ENCODE measurements at regions not wholly inside any gene's neighbourhood (a gene's known extent, or its start where the extent isn't known, plus 50 kb on each side); places are given as distances from the start of the nearest gene placed in this dataset.
A peak's percentile ranks its signal among the peaks of the same experiment; 100 is the strongest.

DNA sequence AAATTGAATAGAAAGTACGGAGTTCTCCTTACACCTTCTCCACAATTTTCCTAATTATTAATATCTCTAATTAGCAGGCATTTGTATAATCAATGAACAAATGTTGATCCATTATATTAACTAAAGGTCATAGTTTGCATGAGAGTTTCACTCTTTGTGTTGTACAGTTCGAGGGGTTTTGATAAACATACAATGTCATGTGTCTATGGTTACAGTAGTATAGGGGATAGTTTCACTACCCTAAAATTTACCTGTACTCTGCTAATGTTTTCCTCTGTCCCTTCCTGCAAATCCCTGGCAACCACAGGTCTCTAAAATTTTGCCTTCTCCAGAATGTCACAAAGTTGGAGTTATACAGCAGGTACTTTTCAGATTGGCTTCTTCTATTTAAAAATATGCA, 1199.8 kb upstream of the GJE1 start:
- no peak for DNase-seq

DNA sequence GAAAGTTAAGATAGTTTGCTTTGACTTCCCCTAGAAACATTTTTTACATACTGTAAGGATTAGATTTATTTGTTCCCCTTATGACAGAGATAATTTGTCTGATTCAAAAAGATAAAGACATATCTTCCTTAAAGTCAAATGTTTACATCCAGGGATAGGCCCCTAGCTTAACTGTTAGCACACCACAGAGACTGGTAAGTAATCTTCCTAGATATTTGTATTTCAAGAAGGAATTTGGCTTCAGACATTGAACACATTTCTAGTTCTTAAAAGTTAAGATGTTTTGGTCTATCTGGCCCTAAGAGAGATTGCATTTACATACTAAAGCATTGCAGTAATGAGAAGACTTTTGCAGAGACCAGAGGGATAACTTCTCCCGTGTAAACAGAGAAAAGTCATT, 1201.1 kb upstream of the GJE1 start:
- DNase-seq: no peak

DNA sequence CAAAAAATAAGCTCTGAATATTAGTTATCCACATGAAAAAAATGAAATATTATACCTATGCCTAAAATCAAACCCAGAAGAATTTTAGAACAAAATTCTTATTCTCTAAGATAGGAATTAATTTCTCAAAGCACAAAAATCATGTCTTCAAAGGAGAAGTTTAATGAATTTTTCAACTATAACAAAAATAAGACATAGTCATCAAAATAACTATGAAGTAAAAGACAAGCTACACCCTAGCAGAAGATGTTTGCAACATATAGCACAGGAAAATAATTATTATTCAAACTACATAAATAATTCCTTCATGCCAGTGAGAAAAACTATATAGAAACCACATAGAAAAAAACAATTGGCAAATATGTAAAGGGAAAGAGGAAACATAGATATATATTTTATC, 1203.6 kb upstream of the GJE1 start:
- DNase-seq: no peak

DNA sequence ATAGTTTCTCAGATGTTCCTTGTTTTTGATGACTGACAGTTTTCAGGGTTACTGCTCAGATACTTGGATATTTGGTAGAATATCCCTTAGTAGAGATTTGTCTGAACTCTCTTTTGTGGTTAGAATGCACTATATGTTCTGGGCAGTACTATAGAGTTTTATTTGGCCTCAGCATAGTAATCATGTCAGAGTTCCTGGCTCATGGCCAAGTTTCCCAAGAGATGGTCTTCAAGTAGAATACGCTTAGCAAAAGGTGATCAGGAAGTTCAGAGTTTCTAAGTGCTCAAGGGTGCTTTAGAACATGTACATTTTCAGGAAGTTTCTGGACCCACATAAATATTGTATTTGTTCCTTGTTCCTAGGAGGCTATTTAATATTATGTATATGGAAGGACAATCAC, 1209.7 kb upstream of the GJE1 start:
- no peak for DNase-seq

DNA sequence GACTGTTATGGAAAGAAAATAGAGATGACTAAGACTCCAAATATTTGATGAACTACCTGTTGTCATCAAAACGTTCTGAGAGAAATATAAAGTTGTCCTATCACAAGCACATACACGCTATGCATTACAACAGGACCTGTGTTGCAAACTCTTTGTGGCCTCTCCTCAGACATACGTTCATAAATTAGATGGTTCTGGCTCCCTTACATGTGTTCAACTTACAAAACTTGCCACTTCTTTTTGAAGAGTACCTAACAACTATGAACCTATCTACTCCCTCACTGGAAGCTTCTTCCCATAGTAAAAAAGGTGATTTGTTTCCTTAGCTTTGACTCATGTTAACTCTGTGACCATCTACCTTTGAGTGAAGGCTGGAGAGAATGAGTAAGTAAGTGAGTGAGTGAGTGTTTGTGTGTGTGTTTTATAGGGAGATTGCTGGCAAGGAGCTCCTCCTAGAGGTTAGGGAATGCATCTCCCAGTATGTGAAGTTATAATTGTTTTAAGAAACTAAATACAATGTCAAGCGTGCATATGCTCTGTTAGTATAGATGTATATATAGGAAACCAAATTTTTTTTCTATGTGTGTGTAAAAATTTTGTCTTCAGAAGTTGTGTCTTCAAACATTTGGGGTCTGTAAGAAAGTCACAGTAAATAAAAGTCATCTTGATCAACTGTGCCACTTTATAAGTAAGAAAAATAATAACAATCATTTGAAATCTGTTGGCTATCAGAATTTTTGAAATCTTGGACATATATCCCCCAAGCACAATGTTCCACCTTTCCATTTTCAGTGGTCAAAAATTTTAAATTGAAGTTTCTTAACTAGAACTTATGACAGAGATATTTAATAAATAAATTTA, 1211.1 kb upstream of the GJE1 start:
- peak; percentile 88 for DNase-seq

DNA sequence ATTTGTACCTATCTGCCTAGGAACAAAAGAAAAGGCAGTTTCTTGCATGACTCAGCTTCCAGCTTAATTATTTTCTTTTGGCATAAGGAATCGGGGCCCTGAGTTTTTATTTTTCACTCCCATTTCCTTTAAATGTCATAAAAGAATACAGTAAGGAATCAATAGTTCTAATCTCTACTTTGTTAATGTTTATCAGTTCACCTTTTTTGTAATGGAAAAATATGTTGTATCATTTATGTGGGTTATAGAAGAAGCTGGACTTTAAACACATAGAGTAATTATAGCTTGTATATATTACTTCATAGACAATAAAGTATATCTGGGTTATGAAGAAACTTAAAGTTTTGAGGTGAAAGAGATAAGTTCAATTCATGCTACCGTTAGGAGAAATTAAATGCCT, 1214.8 kb upstream of the GJE1 start:
- no peak for DNase-seq

DNA sequence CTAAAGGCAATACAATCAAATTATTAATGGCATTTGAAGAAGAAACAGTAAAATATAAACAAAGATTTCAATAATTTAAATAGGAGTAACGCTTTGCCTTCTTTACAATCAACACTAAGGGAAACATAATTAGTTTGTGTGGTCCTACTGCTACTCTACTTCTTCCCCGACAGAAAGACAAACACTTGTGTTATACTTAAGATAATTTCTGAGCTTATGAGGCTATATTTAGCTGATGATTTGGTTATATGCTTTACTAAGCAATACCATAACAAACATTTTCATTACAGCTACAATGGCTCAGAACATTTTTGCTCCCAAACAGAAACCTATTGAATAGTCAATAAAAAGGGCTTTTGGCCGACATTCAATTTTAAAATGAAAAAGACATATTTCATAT, 1217.2 kb upstream of the GJE1 start:
- no peak for DNase-seq

DNA sequence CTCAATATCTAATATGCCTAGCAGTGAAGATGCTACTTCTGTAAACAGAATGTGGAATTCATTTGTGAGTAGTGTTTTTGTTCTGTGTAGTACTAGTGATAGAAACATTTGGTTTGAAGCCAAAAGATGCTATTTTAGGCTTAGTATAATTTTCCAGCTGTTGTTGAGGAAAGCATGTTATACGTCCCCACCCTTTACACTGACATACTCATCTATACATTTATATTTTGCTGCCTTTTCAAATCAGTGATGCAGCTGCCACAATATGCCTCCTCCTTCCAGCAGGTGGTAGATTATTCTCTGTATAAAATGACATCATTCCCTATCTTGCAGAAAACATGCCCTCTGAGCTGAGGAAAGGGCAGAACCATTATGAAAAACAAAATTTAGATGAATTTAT, 1217.6 kb upstream of the GJE1 start:
- DNase-seq: peak; percentile 14

DNA sequence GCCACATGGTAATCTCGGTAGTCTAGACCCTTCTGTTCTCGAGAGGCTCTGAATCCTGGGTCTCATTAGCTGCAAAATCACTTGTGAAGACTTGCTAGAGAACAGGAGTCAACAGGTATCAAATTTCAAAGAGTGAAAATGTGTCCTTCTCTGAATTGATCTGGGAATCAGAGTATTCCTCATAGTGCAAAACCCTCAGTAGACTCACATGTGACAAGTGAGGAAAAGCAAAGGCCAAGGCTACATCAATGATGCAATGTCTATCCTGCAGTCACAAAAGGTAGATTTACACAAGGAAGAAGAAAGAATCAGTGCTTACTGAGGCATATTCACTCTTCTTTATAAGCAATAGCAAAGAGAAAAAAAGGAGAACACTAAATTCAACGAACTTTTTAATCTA, 1220.0 kb upstream of the GJE1 start:
- DNase-seq: no peak

DNA sequence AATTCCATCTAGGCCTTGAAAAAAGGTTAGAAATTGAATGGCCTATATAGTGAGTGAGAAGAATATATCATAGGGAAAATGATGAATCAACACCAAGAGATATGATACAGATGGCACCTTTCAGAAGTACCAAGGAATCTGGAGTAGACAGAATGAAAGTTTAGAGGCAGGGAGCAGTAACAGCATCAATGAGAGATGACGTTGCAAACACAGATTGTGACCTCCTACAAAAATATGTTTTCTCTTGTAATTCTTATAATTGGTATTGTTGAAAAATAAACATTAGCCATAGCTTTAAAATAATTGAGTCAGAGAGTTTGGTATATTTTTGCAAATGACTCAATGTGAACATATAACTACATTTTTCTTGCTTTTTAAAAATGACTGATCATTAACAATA, 1223.1 kb upstream of the GJE1 start:
- peak; percentile 33 for DNase-seq

DNA sequence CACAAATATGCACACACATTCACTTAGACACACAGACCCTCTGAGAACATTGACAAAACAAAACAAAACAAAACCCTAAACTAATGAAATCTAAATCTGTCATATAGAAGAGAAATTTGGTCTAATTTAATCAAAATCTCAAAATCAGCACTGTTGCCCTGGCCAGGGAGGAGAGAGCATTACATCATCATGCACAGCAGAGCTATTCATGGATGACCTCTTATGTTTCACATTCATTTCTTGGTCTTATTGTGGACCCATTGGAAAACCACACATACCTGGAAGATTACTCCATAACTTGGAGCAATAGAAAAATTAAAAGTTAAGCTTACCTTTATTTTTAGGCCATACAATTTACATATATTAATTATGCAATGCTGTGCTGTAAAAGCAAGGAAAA, 1223.6 kb upstream of the GJE1 start:
- peak; percentile 38 for DNase-seq

DNA sequence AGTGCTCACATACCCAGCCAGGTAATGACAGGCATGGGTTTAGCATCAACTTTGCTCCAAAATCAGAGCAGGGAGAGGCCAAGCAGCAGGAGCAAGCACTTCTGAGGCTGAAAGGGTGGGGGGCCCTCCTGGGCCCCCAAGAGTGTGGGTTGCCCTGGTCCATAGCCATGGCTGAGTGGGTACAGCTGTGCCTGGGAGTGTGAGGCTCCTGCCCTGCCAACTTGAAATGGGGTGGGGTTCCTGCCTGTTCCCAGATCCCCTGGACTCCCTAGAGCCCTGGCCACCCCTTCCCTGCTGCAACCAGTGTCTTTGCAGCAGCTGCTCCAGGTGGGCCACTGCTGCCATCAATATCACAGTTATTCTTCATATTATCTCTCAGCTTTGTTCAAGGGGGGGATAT, 1224.2 kb upstream of the GJE1 start:
- no peak for DNase-seq

DNA sequence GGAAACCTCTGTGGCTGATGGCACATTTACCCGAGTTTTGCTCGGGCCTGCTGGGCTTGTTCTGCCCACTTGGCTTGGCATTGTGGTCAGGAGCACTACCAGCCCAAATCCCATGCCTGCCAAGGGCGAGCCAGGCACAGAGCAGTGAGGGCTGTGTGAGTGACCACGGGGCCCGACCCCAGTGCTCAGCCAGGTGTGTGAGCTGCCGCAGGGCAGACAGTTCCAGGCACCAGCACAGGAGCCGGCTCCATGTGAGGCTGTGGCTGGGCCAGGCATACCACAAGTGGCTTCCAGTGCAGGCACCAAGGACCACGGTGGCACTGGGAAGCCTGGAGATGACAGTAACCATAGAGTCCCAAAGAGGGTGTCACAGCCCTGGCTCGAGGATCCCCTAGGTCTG, 1225.5 kb upstream of the GJE1 start:
- no peak for DNase-seq

DNA sequence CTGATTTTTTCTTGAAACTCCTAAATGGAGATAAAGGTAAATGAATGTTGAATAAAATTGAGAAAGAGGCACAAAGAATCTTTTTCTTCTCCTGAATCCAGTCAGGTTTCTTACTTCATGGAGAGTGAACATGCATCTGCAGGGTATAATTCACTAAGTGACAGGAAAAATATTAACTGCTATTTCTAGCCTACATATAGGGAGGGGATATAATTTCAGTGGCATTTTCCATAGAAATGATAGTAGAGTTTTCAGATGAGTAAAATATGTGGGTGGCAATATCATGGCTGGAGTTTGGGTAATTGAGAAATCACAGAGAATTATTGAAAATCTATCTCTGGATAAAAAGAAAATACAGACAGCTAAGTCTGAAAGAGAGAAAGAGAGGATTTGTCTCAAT, 1227.0 kb upstream of the GJE1 start:
- no peak for DNase-seq

DNA sequence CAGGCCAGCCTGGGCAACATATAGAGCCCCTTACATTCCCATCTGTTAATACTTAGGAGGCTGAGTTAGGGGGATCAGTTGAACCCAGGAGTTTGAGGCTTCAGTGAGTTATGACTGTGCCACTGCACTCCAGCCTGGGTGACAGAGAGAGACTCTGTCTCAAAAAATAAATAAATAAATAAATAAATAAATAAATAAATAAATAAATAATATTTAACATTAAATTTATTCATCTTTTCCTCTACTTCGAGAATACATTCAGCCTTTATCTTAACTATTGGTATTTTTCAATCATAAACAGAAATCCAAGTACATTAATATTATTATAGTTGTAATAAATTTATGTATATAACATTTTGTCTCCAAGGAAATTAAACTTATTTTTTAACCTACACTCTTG, 1227.7 kb upstream of the GJE1 start:
- no peak for DNase-seq

DNA sequence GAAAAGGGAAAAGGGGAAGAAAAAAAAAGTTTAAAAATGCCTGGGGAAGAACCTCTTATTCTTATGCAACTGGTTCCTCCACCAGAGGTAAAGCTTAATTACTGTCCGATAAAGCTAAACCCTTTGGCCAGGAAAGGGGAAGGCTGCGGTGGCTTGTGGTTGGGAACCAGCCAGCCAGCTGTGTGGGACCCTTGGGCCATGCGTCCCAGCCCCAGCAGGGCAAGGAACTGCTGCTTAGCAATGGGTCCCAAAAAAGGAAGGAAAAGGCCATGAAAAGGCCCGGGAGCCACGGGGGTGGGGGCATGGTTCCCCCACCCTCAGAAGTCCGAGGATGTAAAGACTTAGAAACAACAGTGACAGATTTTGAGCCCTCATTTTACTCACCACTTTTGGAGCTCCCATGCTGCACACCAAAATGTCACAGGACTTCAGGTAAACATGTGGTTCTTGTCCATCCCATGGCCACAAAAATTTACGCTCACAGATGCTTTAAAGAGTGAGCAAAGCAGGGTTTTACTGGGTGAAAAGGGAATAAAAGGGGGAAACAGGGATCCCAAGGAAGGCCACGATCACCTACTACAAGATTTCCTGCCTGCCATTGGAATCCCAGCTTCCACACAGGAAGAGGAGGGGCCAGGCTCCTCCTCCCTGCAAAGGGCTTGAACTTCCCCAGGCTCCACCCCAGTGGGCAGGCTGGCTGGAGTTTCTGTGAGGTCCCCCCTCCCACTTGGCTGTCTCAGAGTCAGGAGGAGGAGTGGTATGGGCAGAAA, 1234.7 kb upstream of the GJE1 start:
- no peak for DNase-seq

DNA sequence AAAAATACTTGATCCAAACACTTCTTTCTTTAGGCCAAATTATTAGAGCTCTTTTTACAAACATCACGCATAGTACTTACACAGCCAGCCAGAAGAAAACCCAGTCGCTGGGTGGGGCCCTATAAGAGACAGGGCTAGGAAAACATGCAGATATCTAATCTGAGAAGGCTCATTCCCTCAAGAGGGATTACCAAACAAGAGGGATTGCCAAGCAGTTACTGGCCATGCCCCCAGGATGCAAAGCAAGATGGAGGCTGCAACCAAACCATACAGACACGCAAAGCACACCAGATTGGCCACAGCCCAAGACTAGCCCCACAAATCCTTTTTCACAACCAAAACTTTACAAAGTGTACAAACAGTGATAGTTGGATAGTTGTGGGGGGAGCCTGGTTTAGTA, 1235.4 kb upstream of the GJE1 start:
- no peak for DNase-seq

DNA sequence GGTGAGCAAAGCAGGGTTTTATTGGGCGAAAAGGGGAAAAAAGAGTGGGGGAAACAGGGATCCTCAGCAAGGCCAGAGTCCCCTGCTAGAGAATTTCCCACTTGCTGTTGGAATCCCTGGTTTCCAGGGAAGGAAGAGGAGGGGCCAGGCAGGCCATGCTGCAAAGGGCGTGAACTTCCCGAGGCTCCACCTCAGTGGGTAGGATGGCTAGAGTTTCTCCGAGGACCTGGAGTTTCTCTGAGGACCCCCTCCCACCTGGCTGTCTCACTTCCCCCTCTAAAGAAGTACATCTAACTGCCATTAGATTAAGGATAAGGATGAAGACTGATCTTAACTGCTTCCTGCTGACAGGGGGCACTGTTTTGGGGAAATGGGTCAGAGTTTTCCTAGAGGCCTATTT, 1239.3 kb upstream of the GJE1 start:
- DNase-seq: no peak

DNA sequence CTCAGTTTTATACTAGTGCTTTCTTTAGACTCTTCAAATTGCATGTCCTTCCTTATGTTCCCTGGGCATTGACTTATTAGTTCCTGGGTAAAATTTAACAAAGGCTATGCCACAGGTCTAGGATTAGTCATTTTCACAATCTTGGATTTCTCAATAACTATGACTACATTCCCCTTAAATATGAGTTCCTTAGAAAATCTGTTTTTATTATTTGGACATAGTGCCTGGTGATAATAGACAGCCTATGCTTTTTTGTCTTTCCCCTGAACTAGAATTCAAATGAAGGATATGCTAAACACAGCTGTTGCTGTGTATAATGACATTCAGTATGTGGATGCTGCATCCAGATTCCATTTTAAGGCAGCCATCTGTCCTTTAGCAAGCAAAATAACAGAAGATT, 1252.8 kb upstream of the GJE1 start:
- DNase-seq: peak; percentile 48

DNA sequence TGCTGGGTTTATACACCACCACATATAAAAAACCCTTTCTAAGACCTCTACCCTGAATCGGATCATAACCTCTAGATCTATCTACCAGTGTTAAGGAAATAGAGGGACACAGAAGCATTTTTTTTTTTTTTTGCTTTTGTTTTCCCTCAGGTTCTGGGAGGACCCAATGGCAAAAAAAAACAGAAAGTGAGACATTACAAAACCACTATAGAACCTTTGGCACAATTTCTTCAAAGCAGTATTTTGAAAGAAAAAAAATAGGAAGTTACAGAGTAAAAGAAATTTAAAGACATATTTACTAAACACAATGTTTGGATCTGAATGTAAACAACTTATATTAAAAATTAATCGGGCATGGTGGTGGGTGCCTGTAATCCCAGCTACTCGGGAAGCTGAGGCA, 1258.7 kb upstream of the GJE1 start:
- DNase-seq: no peak

DNA sequence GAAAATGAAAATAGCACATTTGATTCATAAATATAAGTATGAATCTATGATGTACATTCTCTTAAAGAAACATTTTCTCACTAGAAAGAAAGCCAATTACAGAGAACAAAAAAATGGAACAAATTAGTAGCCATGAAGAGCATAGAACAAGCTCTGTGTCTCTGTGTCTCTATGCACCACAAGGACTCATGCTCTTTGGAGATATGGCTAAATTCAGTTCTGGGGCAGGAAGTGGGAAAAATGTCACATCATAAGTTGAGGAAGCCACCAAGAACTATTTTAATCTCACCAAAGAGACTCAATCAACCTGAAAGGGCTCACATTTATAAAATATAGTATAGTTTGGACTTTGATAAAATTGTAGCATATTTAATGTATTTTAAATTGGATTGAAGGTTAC, 1259.8 kb upstream of the GJE1 start:
- no peak for DNase-seq

DNA sequence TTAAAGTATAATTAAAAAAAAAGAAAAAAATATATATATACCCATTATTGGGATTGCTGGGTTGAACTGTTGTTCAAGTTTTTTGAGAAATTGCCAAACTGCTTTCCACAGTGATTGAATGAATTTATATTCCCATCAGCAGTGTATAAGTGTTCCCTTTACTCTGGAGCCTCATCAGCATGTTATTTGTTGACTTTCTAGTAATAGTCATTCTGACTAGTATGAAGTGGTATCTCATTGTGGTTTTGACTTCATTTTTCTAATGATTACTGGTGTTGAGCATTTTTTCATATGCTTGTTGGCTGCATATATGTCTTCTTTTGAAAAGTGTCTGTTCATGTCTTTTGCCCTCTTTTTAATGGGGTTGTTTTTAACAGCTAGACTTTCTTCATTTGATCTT, 1260.8 kb upstream of the GJE1 start:
- DNase-seq: peak; percentile 67

DNA sequence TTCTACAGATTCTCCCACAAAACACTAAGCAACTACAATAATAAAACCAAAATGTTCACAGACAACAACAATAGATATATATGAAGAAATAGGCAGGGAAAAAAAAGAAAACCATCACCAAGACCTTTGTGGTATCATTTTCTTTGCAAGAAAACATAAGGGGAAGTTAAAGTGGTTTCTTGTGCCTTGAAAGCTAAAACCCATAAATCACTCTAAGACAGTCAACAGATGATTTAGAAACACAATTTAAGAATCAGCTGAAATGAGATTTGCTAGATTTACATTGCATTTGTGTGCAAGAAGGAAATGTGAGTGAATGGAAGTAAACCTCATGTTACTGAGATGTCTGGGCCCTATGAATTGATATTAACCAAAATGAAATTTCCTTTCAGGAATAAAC, 1265.4 kb upstream of the GJE1 start:
- DNase-seq: no peak

DNA sequence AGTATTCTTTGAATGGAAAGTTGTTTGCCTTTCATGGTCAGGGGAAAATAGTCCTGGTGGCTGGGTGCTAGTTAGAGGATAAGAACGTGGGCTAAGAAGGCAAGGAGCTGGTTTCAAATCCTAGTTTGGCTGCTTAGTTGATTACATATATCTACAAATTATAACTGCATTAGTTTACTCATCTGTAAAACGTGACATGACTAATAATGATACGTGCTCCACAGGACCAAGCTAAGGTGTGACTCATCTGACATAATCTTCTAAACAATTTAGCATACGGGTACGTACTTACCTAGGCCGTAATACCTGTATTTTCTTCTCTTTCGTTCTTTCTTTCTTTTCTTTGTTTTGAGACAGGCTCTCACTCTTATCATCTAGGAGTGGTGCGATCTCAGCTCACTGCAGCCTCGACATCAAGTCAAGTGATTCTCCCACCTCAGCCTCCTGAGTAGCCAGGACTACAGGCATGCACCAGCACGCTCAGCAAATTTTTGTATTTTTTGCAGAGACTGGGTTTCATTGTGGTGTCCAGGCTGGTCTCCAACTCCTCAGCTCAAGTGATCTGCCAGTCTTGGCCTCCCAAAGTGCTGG, 1274.2 kb upstream of the GJE1 start:
- DNase-seq: peak; percentile 43

Data from fibroblast of skin of right quadriceps (primary cell).